ENCODE measurements at regions not wholly inside any gene's neighbourhood (a gene's known extent, or its start where the extent isn't known, plus 50 kb on each side); places are given as distances from the start of the nearest gene placed in this dataset.

- no peak overlapping the region for H3K4me3 ChIP-seq (replicated peaks in 1 of 3; ENCODE audit: low read depth in 2 of 3, low read length in 3 of 3)
- no peaks in the 10 kb centered on the region for H4K20me1 ChIP-seq (ENCODE audit: insufficient read depth, low read length)
- Mint-ChIP-seq H3K36me3 (no peaks in the 10 kb centered on the region), H3K4me1 (no peaks in the 10 kb centered on the region), H3K4me3 (no peak overlapping the region), H3K9me3 (peaks cover 0 to 2% (median 2%) of the 10 kb centered on the region in 7 donors), H3K27ac (no peak overlapping the region), H3K27me3 (ENCODE audit: low read depth in 3 of 3) (peaks cover 0 to 2% (median 0%) of the 10 kb centered on the region in 3 donors)
- no peak overlapping the region for H3K4me2 ChIP-seq (replicated peaks; ENCODE audit: extremely low read depth, low read length, poor library complexity, severe bottlenecking)
- intact Hi-C loops (cut with micrococcal nuclease): no loop called here
- no peak overlapping the region for H3K27ac ChIP-seq (ENCODE audit: low read depth in 1 of 2, low read length in 2 of 2)
- 100% methylated on average over 3 of the region's 3 CpGs for WGBS (ENCODE audit: insufficient coverage)
- no peak overlapping the region for H3K9ac ChIP-seq (ENCODE audit: insufficient read depth, low read length, poor library complexity, severe bottlenecking)
- no peaks in the 10 kb centered on the region for H3K79me2 ChIP-seq (ENCODE audit: insufficient read depth, low read length)
- no peaks in the 10 kb centered on the region for H3K4me1 ChIP-seq (ENCODE audit: control insufficient read depth in 1 of 2, insufficient read depth in 2 of 2, low read length in 2 of 2)
- H3K27me3 ChIP-seq (ENCODE audit: control insufficient read depth in 2 of 2, insufficient read depth in 2 of 2, low read length in 2 of 2): no peaks in the 10 kb centered on the region
- no peak for DNase-seq
- no peaks in the 10 kb centered on the region for H3K36me3 ChIP-seq (replicated peaks in 1 of 2; ENCODE audit: control insufficient read depth in 1 of 2, insufficient read depth in 2 of 2, low read length in 2 of 2)
- H2AFZ ChIP-seq (ENCODE audit: insufficient read depth, low read depth, low read length, poor library complexity, severe bottlenecking): no peak overlapping the region
- TF ChIP-seq CTCF (IDR thresholded peaks at IDR 0.05): no peak
- H3K9me3 ChIP-seq (replicated peaks in 1 of 2; ENCODE audit: control insufficient read depth in 1 of 2, insufficient read depth in 1 of 2, low read length in 2 of 2): no peaks in the 10 kb centered on the region
Measured at GRCh38 chr9:81815781-81816180, 112.4 kb upstream of the SPATA31D4 start.

- TF ChIP-seq CTCF (IDR thresholded peaks at IDR 0.05): no peak
- Mint-ChIP-seq H3K27ac (no peak overlapping the region), H3K4me3 (no peak overlapping the region), H3K27me3 (ENCODE audit: low read depth in 3 of 3) (no peaks in the 10 kb centered on the region), H3K9me3 (peaks cover 0 to 4% (median 2%) of the 10 kb centered on the region in 7 donors), H3K36me3 (no peaks in the 10 kb centered on the region), H3K4me1 (no peaks in the 10 kb centered on the region)
- Histone ChIP-seq H3K9me3 (replicated peaks in 1 of 2; ENCODE audit: control insufficient read depth in 1 of 2, insufficient read depth in 1 of 2, low read length in 2 of 2) (no peaks in the 10 kb centered on the region), H3K27me3 (ENCODE audit: control insufficient read depth in 2 of 2, insufficient read depth in 2 of 2, low read length in 2 of 2) (no peaks in the 10 kb centered on the region), H3K4me1 (ENCODE audit: control insufficient read depth in 1 of 2, insufficient read depth in 2 of 2, low read length in 2 of 2) (no peaks in the 10 kb centered on the region), H3K27ac (ENCODE audit: low read depth in 1 of 2, low read length in 2 of 2) (no peak overlapping the region), H3K4me2 (replicated peaks; ENCODE audit: extremely low read depth, low read length, poor library complexity, severe bottlenecking) (no peak overlapping the region), H2AFZ (ENCODE audit: insufficient read depth, low read depth, low read length, poor library complexity, severe bottlenecking) (no peak overlapping the region), H4K20me1 (ENCODE audit: insufficient read depth, low read length) (no peaks in the 10 kb centered on the region), H3K4me3 (replicated peaks in 1 of 3; ENCODE audit: low read depth in 2 of 3, low read length in 3 of 3) (no peak overlapping the region), H3K9ac (ENCODE audit: insufficient read depth, low read length, poor library complexity, severe bottlenecking) (no peak overlapping the region), H3K79me2 (ENCODE audit: insufficient read depth, low read length) (no peaks in the 10 kb centered on the region), H3K36me3 (replicated peaks in 1 of 2; ENCODE audit: control insufficient read depth in 1 of 2, insufficient read depth in 2 of 2, low read length in 2 of 2) (no peaks in the 10 kb centered on the region)
- DNase-seq: no peak
- intact Hi-C loops (cut with micrococcal nuclease): no loop called here
- WGBS (ENCODE audit: insufficient coverage): 37% methylated on average over 4 of the region's 7 CpGs
Measured at GRCh38 chr9:81819155-81819554, 109.1 kb upstream of the SPATA31D4 start.
